ENCODE measurements at regions not wholly inside any gene's neighbourhood (a gene's known extent, or its start where the extent isn't known, plus 50 kb on each side); places are given as distances from the start of the nearest gene placed in this dataset.

GRCh38 chr4:24419181-24420034 is 164.9 kb downstream of the DHX15 start:
- peak; percentile 22 to 50 for DNase-seq (ENCODE audit: low read depth in 1 of 2, low spot score in 1 of 2)

DNA sequence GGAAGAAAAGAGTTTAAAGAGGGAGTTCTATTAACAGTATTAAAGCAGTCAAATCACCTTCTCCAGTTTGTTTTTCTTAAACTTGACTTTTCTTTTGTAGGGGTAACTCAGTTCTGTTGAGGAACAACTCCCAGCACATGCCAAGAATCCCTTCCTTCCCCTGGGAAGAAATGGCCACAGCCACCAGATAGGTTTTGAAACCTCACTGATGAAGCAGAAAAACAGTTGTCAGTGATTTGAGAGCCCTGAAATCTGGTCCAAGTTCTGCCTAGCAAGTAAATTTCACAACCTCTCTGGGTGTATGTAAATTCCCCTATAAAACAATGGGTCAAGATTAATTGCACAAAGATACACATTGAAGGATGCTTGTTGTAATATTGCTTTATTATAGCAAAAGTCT is 167.1 kb downstream of the DHX15 start:
- DNase-seq (ENCODE audit: low read depth in 1 of 2, low spot score in 1 of 2): no peak

DNA sequence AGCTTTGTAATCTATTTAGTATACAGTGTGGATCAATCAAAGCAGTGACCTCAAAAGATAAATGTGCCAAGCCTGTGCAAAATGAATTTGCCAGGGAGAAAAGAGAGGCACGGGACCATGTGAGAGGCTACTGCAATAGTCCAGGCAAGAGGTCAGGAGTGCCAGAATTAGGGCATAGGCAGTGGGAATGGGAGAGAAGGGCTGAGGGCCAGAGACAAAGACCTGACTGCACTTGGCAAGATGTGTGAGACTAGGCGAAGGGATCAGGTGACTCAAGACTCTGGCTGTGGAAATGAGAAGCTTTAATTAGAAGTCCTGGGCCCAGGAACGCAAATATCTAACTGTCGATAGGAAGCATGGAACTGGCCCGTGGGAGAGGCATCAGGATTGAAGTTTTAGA is 168.1 kb downstream of the DHX15 start:
- no peak for DNase-seq (ENCODE audit: low read depth in 1 of 2, low spot score in 1 of 2)

DNA sequence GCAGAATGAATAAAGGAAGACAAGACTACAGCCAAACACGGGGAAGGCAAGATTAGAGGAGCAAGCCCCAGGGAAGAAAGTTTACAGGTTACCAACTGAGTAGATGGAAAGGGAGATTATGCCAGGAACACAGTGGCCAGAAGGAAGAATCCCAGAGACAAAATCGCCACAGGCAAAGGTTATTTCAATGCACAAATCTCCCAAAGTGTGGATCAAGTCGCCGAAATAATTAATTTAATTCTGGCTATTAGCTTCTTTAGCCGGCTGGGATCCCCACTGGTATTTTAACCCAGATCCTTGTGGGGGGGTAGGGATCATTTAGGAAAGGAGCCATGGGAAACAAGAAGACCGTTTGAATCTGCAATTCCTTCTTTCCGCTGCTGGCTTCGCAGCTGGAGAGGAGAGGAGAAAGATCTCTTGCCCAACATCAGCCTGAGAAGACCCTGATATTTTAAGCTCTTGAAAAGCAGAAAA is 171.0 kb downstream of the DHX15 start:
- DNase-seq (ENCODE audit: low read depth in 1 of 2, low spot score in 1 of 2): no peak

GRCh38 chr4:24411806-24412205 is 172.5 kb downstream of the DHX15 start:
- DNase-seq (ENCODE audit: low read depth in 1 of 2, low spot score in 1 of 2): no peak

DNA sequence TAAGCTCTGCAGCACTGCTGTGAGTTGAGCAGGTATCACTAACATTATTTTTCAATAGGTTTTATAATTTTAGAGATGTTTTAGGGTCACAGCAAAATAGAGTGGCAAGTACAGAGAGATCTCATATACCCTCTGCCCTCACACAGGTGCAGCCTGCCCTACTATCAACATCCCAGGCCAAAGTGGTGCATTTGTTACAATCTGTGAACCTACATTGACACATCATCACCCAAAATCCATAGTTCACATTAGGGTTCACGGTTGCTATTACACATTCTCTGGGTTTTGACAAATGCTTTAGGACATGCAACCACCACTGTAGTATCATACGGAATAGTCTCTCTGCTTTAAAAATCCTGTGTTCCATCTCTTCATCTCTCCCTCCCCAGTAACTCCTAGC is 173.1 kb downstream of the DHX15 start:
- no peak for DNase-seq (ENCODE audit: low read depth in 1 of 2, low spot score in 1 of 2)

DNA sequence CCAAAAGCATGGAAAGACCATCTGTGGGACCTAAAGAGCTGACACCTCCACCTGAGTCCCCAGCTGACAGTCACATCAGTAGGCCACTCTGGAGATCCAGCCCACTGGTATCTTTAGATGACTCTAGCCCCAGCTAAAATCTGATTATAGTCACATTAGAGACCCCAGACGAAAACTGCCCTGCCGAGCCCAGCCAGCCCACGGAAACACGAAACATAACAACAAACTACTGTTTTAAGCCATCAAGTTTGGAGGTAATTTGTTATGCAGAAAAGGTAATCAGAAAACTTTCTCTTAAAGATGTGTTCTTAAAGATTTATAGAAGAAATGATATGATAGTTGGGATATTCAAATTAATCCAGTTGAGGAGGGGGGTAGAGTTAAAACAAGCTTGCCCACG is 175.7 kb downstream of the DHX15 start:
- no peak for DNase-seq (ENCODE audit: low read depth in 1 of 2, low spot score in 1 of 2)

GRCh38 chr4:24405926-24406325 is 178.4 kb downstream of the DHX15 start:
- no peak for DNase-seq (ENCODE audit: low read depth in 1 of 2, low spot score in 1 of 2)

GRCh38 chr4:24405341-24405740 is 179.0 kb downstream of the DHX15 start:
- DNase-seq (ENCODE audit: low read depth in 1 of 2, low spot score in 1 of 2): no peak

DNA sequence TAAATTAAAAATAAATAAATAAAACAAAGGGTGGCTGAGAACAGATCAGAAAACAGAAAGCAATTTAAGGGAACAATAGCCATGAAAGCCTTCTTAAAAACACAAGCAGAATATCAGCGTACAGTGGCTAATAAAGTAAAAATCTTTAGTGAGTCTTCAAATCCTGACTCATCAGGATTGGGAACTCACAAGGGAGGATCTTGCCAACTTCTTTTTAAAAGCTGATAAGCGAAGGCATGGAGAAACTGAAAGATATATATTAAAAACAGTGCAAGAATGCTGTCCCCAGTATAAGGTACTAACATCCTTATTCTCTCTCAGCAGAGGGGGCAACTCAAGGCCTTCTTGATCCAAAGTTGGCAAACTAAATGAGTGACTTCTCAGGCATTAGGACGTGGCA is 180.1 kb downstream of the DHX15 start:
- DNase-seq (ENCODE audit: low read depth in 1 of 2, low spot score in 1 of 2): no peak

GRCh38 chr4:24403265-24403664 is 181.1 kb downstream of the DHX15 start:
- no peak for DNase-seq (ENCODE audit: low read depth in 1 of 2, low spot score in 1 of 2)

DNA sequence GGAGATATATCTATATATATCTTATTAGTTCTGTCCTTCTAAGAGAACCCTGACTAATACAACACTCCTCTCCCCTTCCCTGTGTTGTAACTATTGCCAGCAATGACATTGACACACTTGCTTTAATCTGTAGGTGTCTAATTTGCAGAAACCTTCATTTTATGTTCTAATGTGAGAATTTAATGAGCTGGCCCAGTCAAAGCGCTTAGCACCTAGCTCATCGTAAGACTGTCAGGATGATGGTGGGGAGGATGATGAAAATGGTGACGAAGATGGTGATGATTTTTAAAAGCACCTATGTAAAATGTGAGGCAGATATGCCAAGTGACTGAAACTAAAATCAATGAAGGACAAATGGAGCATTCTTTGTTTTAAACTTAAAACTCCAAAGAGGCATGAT is 183.8 kb downstream of the DHX15 start:
- no peak for DNase-seq (ENCODE audit: low read depth in 1 of 2, low spot score in 1 of 2)

GRCh38 chr4:24396988-24397387 is 187.4 kb downstream of the DHX15 start:
- no peak for DNase-seq (ENCODE audit: low read depth in 1 of 2, low spot score in 1 of 2)

DNA sequence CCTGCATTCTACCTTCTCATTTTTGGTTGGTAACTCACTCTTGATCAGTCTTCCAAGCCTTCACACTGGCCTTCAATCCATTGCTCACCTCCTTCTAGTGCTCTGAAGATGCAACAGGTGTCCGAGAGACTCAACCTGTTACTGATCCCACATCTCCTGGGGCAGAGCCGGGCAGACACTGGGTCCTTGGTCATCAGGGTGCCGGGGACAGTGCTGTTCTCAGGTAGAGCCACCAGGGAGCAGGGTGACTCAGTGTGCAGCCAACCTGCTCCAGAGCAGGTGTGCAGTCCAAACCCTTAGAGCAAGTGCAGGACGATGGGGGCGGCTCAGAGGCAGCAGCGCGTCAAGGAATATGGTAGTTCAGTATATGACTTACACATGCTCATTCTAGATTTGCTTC is 188.4 kb downstream of the DHX15 start:
- DNase-seq (ENCODE audit: low read depth in 1 of 2, low spot score in 1 of 2): no peak

- no peak for DNase-seq (ENCODE audit: low read depth in 1 of 2, low spot score in 1 of 2)
Observed at GRCh38 chr4:24394041-24394440, 190.3 kb downstream of the DHX15 start.

- DNase-seq (ENCODE audit: low read depth in 1 of 2, low spot score in 1 of 2): no peak
Observed at GRCh38 chr4:24392613-24393012, 191.7 kb downstream of the DHX15 start.

GRCh38 chr4:24382381-24382780 is 202.0 kb downstream of the DHX15 start:
- DNase-seq (ENCODE audit: low read depth in 1 of 2, low spot score in 1 of 2): no peak

- DNase-seq (ENCODE audit: low read depth in 1 of 2, low spot score in 1 of 2): no peak
Observed at GRCh38 chr4:24380957-24381665, 203.2 kb downstream of the DHX15 start.

DNA sequence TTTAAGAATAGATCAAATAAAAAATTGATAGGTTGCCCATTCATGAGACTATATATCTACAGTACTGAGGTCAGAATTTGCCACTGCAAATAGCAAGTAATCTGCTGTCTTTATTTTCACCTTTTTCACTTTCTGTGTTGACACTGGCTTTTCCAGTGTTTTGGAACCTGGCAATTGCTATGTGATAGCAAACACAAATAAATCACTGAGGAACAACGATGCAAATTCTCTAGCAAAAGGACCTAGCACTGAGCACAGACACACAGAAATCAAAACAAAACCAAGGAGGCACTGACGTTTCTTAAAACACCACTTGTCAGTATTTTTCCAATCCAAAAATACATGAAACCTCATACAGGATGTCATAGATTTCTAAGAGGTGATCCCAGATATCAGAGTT is 210.7 kb downstream of the DHX15 start:
- no peak for DNase-seq (ENCODE audit: low read depth in 1 of 2, low spot score in 1 of 2)

DNA sequence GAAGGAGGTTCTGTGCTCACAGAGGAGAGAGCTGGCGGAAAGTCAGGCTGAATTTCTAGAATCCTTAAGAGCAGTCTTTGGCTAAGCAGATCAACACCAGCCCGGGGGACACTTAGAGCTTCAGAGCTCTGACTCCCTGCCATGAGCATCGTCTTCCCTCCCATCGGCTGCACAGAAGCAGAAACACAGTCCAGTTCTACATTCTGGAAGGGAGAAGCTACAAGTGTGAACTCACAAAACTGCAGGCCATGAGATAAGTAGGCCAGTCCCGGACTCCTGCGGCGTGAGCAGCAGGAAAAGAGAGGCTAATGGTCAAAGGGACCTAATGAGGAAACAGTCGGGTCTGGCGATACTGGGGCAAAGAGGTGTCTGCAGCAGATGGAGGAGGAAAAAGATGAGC is 211.5 kb downstream of the DHX15 start:
- DNase-seq (ENCODE audit: low read depth in 1 of 2, low spot score in 1 of 2): no peak

GRCh38 chr4:24372341-24372740 is 212.0 kb downstream of the DHX15 start:
- no peak for DNase-seq (ENCODE audit: low read depth in 1 of 2, low spot score in 1 of 2)

- DNase-seq (ENCODE audit: low read depth in 1 of 2, low spot score in 1 of 2): no peak
Observed at GRCh38 chr4:24370421-24370820, 213.9 kb downstream of the DHX15 start.
